IMR-90 (cell line): ENCODE measurements at regions not wholly inside any gene's neighbourhood (a gene's known extent, or its start where the extent isn't known, plus 50 kb on each side); places are given as distances from the start of the nearest gene placed in this dataset.

ENCODE experiments used
- ATAC-seq: fragments of 200-7000 bp; cut with Tn5 transposase; 2 replicates; pipeline ENCODE4 v1.9.1; 2020; ENCODE audit warnings: low read depth, mild to moderate bottlenecking, moderate library complexity
- BruUV-seq: library from RNA; stranded (reverse); fragments of 400-500 nt; replicated peaks from 2 replicates; lab custom pipeline; 2021; lab: Mats Ljungman, UMichigan
- CTCF ChIA-PET: fragments of 300-600 bp; formaldehyde crosslinking; extraction: SDS; loops from one replicate; lab custom pipeline; 2021; ENCODE audit warnings: antibody characterized with exemption; lab: Yijun Ruan, JAX
- POLR2A ChIA-PET: fragments of 300-600 bp; sonication (Branson Sonifier 250); formaldehyde crosslinking; loops from one replicate; lab custom pipeline; 2022; ENCODE audit warnings: antibody characterized with exemption; ENCODE audit not compliant: unreplicated experiment; lab: Charles Lee
- DNase-seq: peaks from one replicate; pipeline ENCODE4 v3.0.0; 2013
- H2AFZ ChIP-seq: replicated peaks from 2 replicates; pipeline ENCODE3; 2013; ENCODE audit warnings: low read length, mild to moderate bottlenecking; ENCODE audit not compliant: poor library complexity
- H2AK5ac ChIP-seq: 2 replicates; pipeline ENCODE4 v1.6.1; 2013; ENCODE audit warnings: low read depth, low read length, inconsistent platforms
- H2AK9ac ChIP-seq: replicated peaks from 2 replicates; pipeline ENCODE3; 2013; ENCODE audit warnings: mild to moderate bottlenecking, low read depth, low read length, moderate library complexity; ENCODE audit not compliant: poor library complexity
- H2BK120ac ChIP-seq: 2 replicates; pipeline ENCODE4 v1.6.1; 2013; ENCODE audit warnings: low read depth, low read length, inconsistent platforms
- H2BK15ac ChIP-seq: 3 replicates; pipeline ENCODE4 v1.6.1; 2013; ENCODE audit warnings: low read depth, low read length, inconsistent platforms
- H2BK20ac ChIP-seq: 2 replicates; pipeline ENCODE4 v1.6.1; 2013; ENCODE audit warnings: low read depth, mild to moderate bottlenecking, inconsistent platforms, low read length, moderate library complexity
- H2BK5ac ChIP-seq: 2 replicates; pipeline ENCODE4 v1.6.1; 2013; ENCODE audit warnings: mild to moderate bottlenecking, low read depth, low read length, inconsistent platforms; ENCODE audit not compliant: poor library complexity, severe bottlenecking
- H3K14ac ChIP-seq: replicated peaks from 2 replicates; pipeline ENCODE4 v1.6.1; 2013; ENCODE audit warnings: low read depth, low read length, inconsistent platforms
- H3K18ac ChIP-seq: 2 replicates; pipeline ENCODE4 v1.6.1; 2013; ENCODE audit warnings: low read depth, low read length, control low read depth
- H3K23ac ChIP-seq: 2 replicates; pipeline ENCODE4 v1.6.1; 2013; ENCODE audit warnings: low read depth, low read length, inconsistent platforms
- H3K27ac ChIP-seq: 2 replicates; pipeline ENCODE4 v1.5.1; 2013; ENCODE audit warnings: mild to moderate bottlenecking, control low read depth, low read length; ENCODE audit not compliant: insufficient read depth
- H3K27me3 ChIP-seq: 2 replicates; pipeline ENCODE4 v1.6.1; 2013; ENCODE audit warnings: low read length; ENCODE audit not compliant: control insufficient read depth, insufficient read depth
- H3K36me3 ChIP-seq: 2 replicates; pipeline ENCODE4 v1.6.1; 2013; ENCODE audit warnings: low read length, mixed read lengths; ENCODE audit not compliant: control insufficient read depth, insufficient read depth
- H3K4ac ChIP-seq: 2 replicates; pipeline ENCODE4 v1.6.1; 2013; ENCODE audit warnings: low read depth, low read length, inconsistent platforms
- H3K4me1 ChIP-seq: 2 replicates; pipeline ENCODE4 v1.6.1; 2013; ENCODE audit warnings: low read length, mixed read lengths; ENCODE audit not compliant: control insufficient read depth, insufficient read depth
- H3K4me2 ChIP-seq: 2 replicates; pipeline ENCODE4 v1.6.1; 2013; ENCODE audit warnings: low read depth, mild to moderate bottlenecking, control low read depth, low read length, moderate library complexity
- H3K4me3 ChIP-seq: 2 replicates; pipeline ENCODE4 v1.5.1; 2013; ENCODE audit warnings: low read depth, mild to moderate bottlenecking, control low read depth, low read length, moderate library complexity; ENCODE audit not compliant: insufficient read depth
- H3K56ac ChIP-seq: 2 replicates; pipeline ENCODE4 v1.6.1; 2013; ENCODE audit warnings: low read length, inconsistent platforms; ENCODE audit not compliant: insufficient read depth; ENCODE audit errors: extremely low read depth
- H3K79me1 ChIP-seq, 2 experiments: 2 replicates each; pipeline ENCODE4 v1.6.1; 2013; ENCODE audit warnings: low read length in 2 of 2, inconsistent platforms in 1 of 2, low read depth in 1 of 2
- H3K9ac ChIP-seq: 2 replicates; pipeline ENCODE4 v1.6.1; 2013; ENCODE audit warnings: low read depth, low read length, control low read depth
- H3K9me1 ChIP-seq: 2 replicates; pipeline ENCODE4 v1.6.1; 2013; ENCODE audit warnings: low read length, inconsistent platforms; ENCODE audit not compliant: insufficient read depth
- H3K9me3 ChIP-seq: 2 replicates; pipeline ENCODE4 v1.6.1; 2013; ENCODE audit warnings: low read length; ENCODE audit not compliant: control insufficient read depth, insufficient read depth
- H4K20me1 ChIP-seq: 2 replicates; pipeline ENCODE4 v1.6.1; 2013; ENCODE audit warnings: low read length, inconsistent platforms; ENCODE audit not compliant: insufficient read depth
- H4K5ac ChIP-seq: 2 replicates; pipeline ENCODE4 v1.6.1; 2013; ENCODE audit warnings: mild to moderate bottlenecking, low read depth, low read length, control low read depth
- H4K8ac ChIP-seq, 2 experiments: 2 replicates each; pipeline ENCODE4 v1.6.1; 2013; ENCODE audit warnings: low read depth in 2 of 2, low read length in 2 of 2, control low read depth in 1 of 2, inconsistent platforms in 1 of 2
- H4K91ac ChIP-seq: 2 replicates; pipeline ENCODE4 v1.6.1; 2013; ENCODE audit warnings: low read depth, low read length, inconsistent platforms; ENCODE audit not compliant: insufficient read depth
- BHLHE40 ChIP-seq: fragments of 150-350 bp; IDR thresholded peaks from 2 replicates; pipeline ENCODE4 v1.6.1; 2016; ENCODE audit warnings: mild to moderate bottlenecking, low read depth, low read length
- CEBPB ChIP-seq: IDR thresholded peaks from 2 replicates; pipeline ENCODE4 v1.6.1; 2012; ENCODE audit warnings: low read depth, low read length, improper control_type of control experiment
- CHD1 ChIP-seq: IDR thresholded peaks from 2 replicates; pipeline ENCODE4 v1.6.1; 2012; ENCODE audit warnings: low read depth, low read length, improper control_type of control experiment
- CTCF ChIP-seq: conservative IDR thresholded peaks from 2 replicates; pipeline ENCODE4 v1.5.1; 2012; ENCODE audit warnings: mild to moderate bottlenecking, low read depth, low read length, improper control_type of control experiment
- FOS ChIP-seq: fragments of 150-350 bp; IDR thresholded peaks from 2 replicates; pipeline ENCODE4 v1.6.1; 2016; ENCODE audit warnings: low read depth, low read length
- MAFK ChIP-seq: IDR thresholded peaks from 2 replicates; pipeline ENCODE4 v1.6.1; 2012; ENCODE audit warnings: low read depth, low read length, improper control_type of control experiment
- MAZ ChIP-seq: IDR thresholded peaks from 2 replicates; pipeline ENCODE4 v1.6.1; 2012; ENCODE audit warnings: low read depth, mild to moderate bottlenecking, low read length, improper control_type of control experiment, moderate library complexity, borderline replicate concordance
- MXI1 ChIP-seq: IDR thresholded peaks from 2 replicates; pipeline ENCODE4 v1.6.1; 2012; ENCODE audit warnings: low read depth, mild to moderate bottlenecking, low read length, moderate library complexity, borderline replicate concordance
- NFE2L2 ChIP-seq: fragments of 150-350 bp; IDR thresholded peaks from 2 replicates; pipeline ENCODE4 v1.6.1; 2016; ENCODE audit warnings: low read depth, mild to moderate bottlenecking, low read length
- RCOR1 ChIP-seq: IDR thresholded peaks from 2 replicates; pipeline ENCODE4 v1.6.1; 2012; ENCODE audit warnings: mild to moderate bottlenecking, low read length, improper control_type of control experiment; ENCODE audit not compliant: insufficient replicate concordance
- RFX5 ChIP-seq: IDR thresholded peaks from 2 replicates; pipeline ENCODE4 v1.8.0; 2012; ENCODE audit warnings: low read depth, mild to moderate bottlenecking, low read length, moderate library complexity
- SMC3 ChIP-seq: fragments of 150-350 bp; IDR thresholded peaks from 2 replicates; pipeline ENCODE4 v1.6.1; 2016; ENCODE audit warnings: low read depth, mild to moderate bottlenecking, antibody characterized with exemption, low read length, moderate library complexity
- USF2 ChIP-seq: fragments of 150-350 bp; IDR thresholded peaks from 2 replicates; pipeline ENCODE4 v1.6.1; 2017; ENCODE audit warnings: mild to moderate bottlenecking, antibody characterized with exemption, low read length, low read depth
- WGBS, 2 experiments: methylation state at CpG; one replicate each; pipeline versions ENCODE4 v1.1.5 to v1.1.7; 2013; ENCODE audit warnings: missing lambda C conversion rate in 2 of 2; ENCODE audit not compliant: insufficient read length in 1 of 2; ENCODE audit errors: extremely low coverage in 2 of 2; 5-methylcytosine and 5-hydroxymethylcytosine counted together
- dilution Hi-C: fragments of 300-500 bp; cut with HindIII; formaldehyde crosslinking; loops from one replicate; pipeline ENCODE4 v1.14.3; 2018; ENCODE audit warnings: low sequenced_read_pairs; ENCODE audit not compliant: unreplicated experiment
- in situ Hi-C: fragments of 300-500 bp; cut with MboI; formaldehyde crosslinking; loops from 3 replicates; pipeline ENCODE4 v1.14.3; 2019; ENCODE audit warnings: low sequenced_read_pairs, inconsistent platforms, mixed read lengths
- intact Hi-C: fragments of 100-400 bp; cut with micrococcal nuclease; formaldehyde crosslinking; loops from 2 replicates; pipeline ENCODE4 v1.10.0; 2022
- TF ChIP-seq, protein P1 (sequence below): fragments of 150-350 bp; IDR thresholded peaks from 2 replicates; pipeline ENCODE4 v1.6.1; 2016; ENCODE audit warnings: low read depth, mild to moderate bottlenecking, low read length, moderate library complexity, borderline replicate concordance

GRCh38 chr13:24574847-24575246 is 62.3 kb upstream of the PARP4 start:
- intact Hi-C loops (no loop called here), in situ Hi-C loops (no loop called here), dilution Hi-C loops (no loop called here)
- Histone ChIP-seq H3K27me3 (no peaks in the 10 kb centered on the region), H4K91ac (no peak overlapping the region), H3K14ac (no peak overlapping the region), H2BK20ac (no peak overlapping the region), H4K20me1 (no peaks in the 10 kb centered on the region), H3K18ac (no peak overlapping the region), H3K23ac (no peak overlapping the region), H3K4me3 (no peak overlapping the region), H2BK120ac (no peak overlapping the region), H3K4me2 (no peak overlapping the region), H3K9me1 (no peaks in the 10 kb centered on the region), H4K5ac (no peak overlapping the region), H3K36me3 (no peaks in the 10 kb centered on the region), H3K4me1 (no peaks in the 10 kb centered on the region), H3K4ac (no peak overlapping the region), H3K27ac (no peak overlapping the region), H3K9me3 (no peaks in the 10 kb centered on the region), H3K56ac (no peak overlapping the region), H2AFZ (no peak overlapping the region), H3K79me1 (no peaks in the 10 kb centered on the region), H3K9ac (no peak overlapping the region), H2AK5ac (no peak overlapping the region), H2BK15ac (no peak overlapping the region), H2BK5ac (no peak overlapping the region), H4K8ac (no peak overlapping the region), H2AK9ac (no peak overlapping the region)
- no TSS peak for BruUV-seq
- DNase-seq (no peak), ATAC-seq (no peak)
- TF ChIP-seq RCOR1 (no peak), CEBPB (no peak), MAFK (no peak), MXI1 (no peak), RFX5 (no peak), FOS (no peak), MAZ (no peak), CTCF (no peak), BHLHE40 (no peak), USF2 (no peak), CHD1 (no peak), SMC3 (no peak), NFE2L2 (no peak)
- TF ChIP-seq, protein P1, sequence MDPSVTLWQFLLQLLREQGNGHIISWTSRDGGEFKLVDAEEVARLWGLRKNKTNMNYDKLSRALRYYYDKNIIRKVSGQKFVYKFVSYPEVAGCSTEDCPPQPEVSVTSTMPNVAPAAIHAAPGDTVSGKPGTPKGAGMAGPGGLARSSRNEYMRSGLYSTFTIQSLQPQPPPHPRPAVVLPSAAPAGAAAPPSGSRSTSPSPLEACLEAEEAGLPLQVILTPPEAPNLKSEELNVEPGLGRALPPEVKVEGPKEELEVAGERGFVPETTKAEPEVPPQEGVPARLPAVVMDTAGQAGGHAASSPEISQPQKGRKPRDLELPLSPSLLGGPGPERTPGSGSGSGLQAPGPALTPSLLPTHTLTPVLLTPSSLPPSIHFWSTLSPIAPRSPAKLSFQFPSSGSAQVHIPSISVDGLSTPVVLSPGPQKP: no peak
- CTCF ChIA-PET: no interaction called here
- WGBS, 2 experiments: no CpG with 5 or more reads among the region's 1 CpG
- POLR2A ChIA-PET: no interaction called here
